OCI-LY7 (cell line): ENCODE measurements at regions not wholly inside any gene's neighbourhood (a gene's known extent, or its start where the extent isn't known, plus 50 kb on each side); places are given as distances from the start of the nearest gene placed in this dataset.

Source experiments
- BruUV-seq: library from RNA; stranded (reverse); fragments of 400-500 nt; replicated peaks from 2 replicates; lab custom pipeline; 2021; lab: Mats Ljungman, UMichigan
- CTCF ChIA-PET: fragments of 300-600 bp; sonication (Branson Sonifier 250); formaldehyde crosslinking; loops from one replicate; lab custom pipeline; 2022; ENCODE audit warnings: antibody characterized with exemption; ENCODE audit not compliant: unreplicated experiment; lab: Charles Lee
- POLR2A ChIA-PET: fragments of 300-600 bp; sonication (Branson Sonifier 250); formaldehyde crosslinking; loops from one replicate; lab custom pipeline; 2022; ENCODE audit warnings: antibody characterized with exemption; lab: Charles Lee
- DNase-seq: peaks from one replicate; pipeline ENCODE4 v3.0.0-alpha.2; 2015; ENCODE audit warnings: low spot score
- H2AFZ ChIP-seq: fragments of 200-600 bp; sonication (generic), shearing (Covaris generic); 2 replicates; pipeline ENCODE4 v1.6.1; 2014; ENCODE audit warnings: mild to moderate bottlenecking, antibody characterized with exemption, low read length, moderate library complexity
- H3K27ac ChIP-seq: fragments of 200-600 bp; sonication (generic); 2 replicates; pipeline ENCODE4 v1.5.1; 2014; ENCODE audit warnings: mixed run types, low read depth, mild to moderate bottlenecking, moderate library complexity, low read length, inconsistent platforms; ENCODE audit not compliant: poor library complexity, severe bottlenecking
- H3K36me3 ChIP-seq: fragments of 200-600 bp; sonication (generic); 2 replicates; pipeline ENCODE4 v1.6.1; 2014; ENCODE audit warnings: mild to moderate bottlenecking, antibody characterized with exemption, low read length, moderate library complexity, mixed read lengths; ENCODE audit not compliant: insufficient read depth
- H3K4me1 ChIP-seq: fragments of 200-600 bp; sonication (generic); 2 replicates; pipeline ENCODE4 v1.5.1; 2014; ENCODE audit warnings: mild to moderate bottlenecking, low read length; ENCODE audit not compliant: insufficient read depth, poor library complexity, severe bottlenecking
- H3K4me2 ChIP-seq: fragments of 200-600 bp; sonication (generic); 2 replicates; pipeline ENCODE4 v1.6.1; 2014; ENCODE audit warnings: mild to moderate bottlenecking, low read length
- H3K4me3 ChIP-seq: fragments of 200-600 bp; sonication (generic); 2 replicates; pipeline ENCODE4 v1.5.1; 2014; ENCODE audit warnings: mild to moderate bottlenecking, low read depth, low read length; ENCODE audit not compliant: poor library complexity, severe bottlenecking
- H3K79me2 ChIP-seq: fragments of 200-600 bp; sonication (generic); 2 replicates; pipeline ENCODE4 v1.6.1; 2016; ENCODE audit warnings: low read depth, mild to moderate bottlenecking, low read length, moderate library complexity, mixed read lengths; ENCODE audit not compliant: insufficient read depth
- H3K9me2 ChIP-seq: fragments of 200-600 bp; sonication (generic); 2 replicates; pipeline ENCODE4 v1.6.1; 2016; ENCODE audit warnings: mild to moderate bottlenecking, low read length, mixed read lengths; ENCODE audit not compliant: insufficient read depth
- H3K9me3 ChIP-seq: fragments of 200-600 bp; sonication (generic); 2 replicates; pipeline ENCODE4 v1.6.1; 2014; ENCODE audit warnings: mild to moderate bottlenecking, mixed run types, low read length, mixed read lengths
- H4K20me1 ChIP-seq: fragments of 200-600 bp; sonication (generic); 2 replicates; pipeline ENCODE4 v1.6.1; 2014; ENCODE audit warnings: mild to moderate bottlenecking, antibody characterized with exemption, low read length, moderate library complexity, mixed read lengths; ENCODE audit not compliant: insufficient read depth
- CTCF ChIP-seq: fragments of 200-600 bp; sonication (generic); conservative IDR thresholded peaks from 2 replicates; pipeline ENCODE4 v1.5.1; 2014; ENCODE audit warnings: mild to moderate bottlenecking, antibody characterized with exemption, low read length, moderate library complexity, mixed read lengths
- EZH2phosphoT487 ChIP-seq: fragments of 200-600 bp; sonication (generic); IDR thresholded peaks from 2 replicates; pipeline ENCODE4 v1.6.1; 2018; ENCODE audit warnings: low read depth, borderline replicate concordance, mild to moderate bottlenecking, mixed run types, antibody characterized with exemption, low read length, moderate library complexity, mixed read lengths
- intact Hi-C: fragments of 100-400 bp; cut with micrococcal nuclease; formaldehyde crosslinking; loops from one replicate; pipeline ENCODE4 v1.10.0; 2022; ENCODE audit not compliant: unreplicated experiment

GRCh38 chr1:72936942-72937341 lies 654.6 kb upstream of the NEGR1 start:
- H3K4me3 ChIP-seq: no peak overlapping the region
- DNase-seq: no peak
- no peaks in the 10 kb centered on the region for H3K9me2 ChIP-seq
- no peak overlapping the region for H2AFZ ChIP-seq
- TF ChIP-seq CTCF (no peak), EZH2phosphoT487 (no peak)
- no peak overlapping the region for H3K27ac ChIP-seq
- H4K20me1 ChIP-seq: no peaks in the 10 kb centered on the region
- H3K9me3 ChIP-seq: no peaks in the 10 kb centered on the region
- BruUV-seq: no TSS peak
- CTCF ChIA-PET: no interaction called here
- H3K4me1 ChIP-seq: no peaks in the 10 kb centered on the region
- H3K79me2 ChIP-seq: no peaks in the 10 kb centered on the region
- H3K4me2 ChIP-seq: no peak overlapping the region
- POLR2A ChIA-PET: interaction anchor here (0.8 kb wide), 1 partner anchor 12 kb away, joined by 3 read pairs; no protein-coding TSS in a partner anchor
- intact Hi-C loops: no loop called here
- H3K36me3 ChIP-seq: no peaks in the 10 kb centered on the region

GRCh38 chr1:72936151-72936740 lies 653.9 kb upstream of the NEGR1 start:
- no TSS peak for BruUV-seq
- Histone ChIP-seq H3K4me3 (no peak overlapping the region), H3K27ac (no peak overlapping the region), H3K4me2 (no peak overlapping the region), H3K9me2 (no peaks in the 10 kb centered on the region), H3K4me1 (no peaks in the 10 kb centered on the region), H3K36me3 (no peaks in the 10 kb centered on the region), H2AFZ (no peak overlapping the region), H3K9me3 (no peaks in the 10 kb centered on the region), H3K79me2 (no peaks in the 10 kb centered on the region), H4K20me1 (no peaks in the 10 kb centered on the region)
- intact Hi-C loops: no loop called here
- no peak for TF ChIP-seq EZH2phosphoT487
- no peak for TF ChIP-seq CTCF
- DNase-seq: no peak
- POLR2A ChIA-PET: interaction anchor here (1.3 kb wide), 1 partner anchor 11 kb away, joined by 3 read pairs; no protein-coding TSS in a partner anchor
- CTCF ChIA-PET: no interaction called here

- TF ChIP-seq CTCF (no peak), EZH2phosphoT487 (no peak)
- intact Hi-C loops: no loop called here
Observed at GRCh38 chr1:72932025-72932424, 649.7 kb upstream of the NEGR1 start.

More at GRCh38 chr1:72932025-72932424, 649.7 kb upstream of the NEGR1 start:
- Histone ChIP-seq H3K27ac (no peak overlapping the region), H3K4me1 (no peaks in the 10 kb centered on the region), H4K20me1 (no peaks in the 10 kb centered on the region), H3K9me3 (no peaks in the 10 kb centered on the region), H3K4me2 (no peak overlapping the region), H3K36me3 (no peaks in the 10 kb centered on the region), H3K9me2 (no peaks in the 10 kb centered on the region), H3K4me3 (no peak overlapping the region), H3K79me2 (no peaks in the 10 kb centered on the region), H2AFZ (no peak overlapping the region)
- DNase-seq: no peak
- POLR2A ChIA-PET: no interaction called here
- BruUV-seq: no TSS peak
- CTCF ChIA-PET: no interaction called here
